Right atrium auricular region (tissue), 2 donors: ENCODE measurements at regions not wholly inside any gene's neighbourhood (a gene's known extent, or its start where the extent isn't known, plus 50 kb on each side); places are given as distances from the start of the nearest gene placed in this dataset.

ENCODE experiments used
- DNase-seq: peaks from one replicate; pipeline ENCODE4 v3.0.0-alpha.2; 2019; ENCODE audit warnings: low spot score
- H3K27ac ChIP-seq, 2 donors: fragments of 200-600 bp; sonication (generic); 1 replicate in 1 of 2; 2 replicates in 1 of 2; pipeline ENCODE4 v1.5.1; 2016 to 2019
- H3K27me3 ChIP-seq, 2 donors: fragments of 200-600 bp; sonication (generic); one replicate each; pipeline versions ENCODE4 v1.5.1 to v1.6.0; 2017 to 2019
- H3K36me3 ChIP-seq: fragments of 200-600 bp; sonication (generic); one replicate; pipeline ENCODE4 v1.5.1; 2016
- H3K4me1 ChIP-seq, 2 donors: fragments of 200-600 bp; sonication (generic); one replicate each; pipeline versions ENCODE4 v1.5.1 to v1.6.0; 2017 to 2019
- H3K4me3 ChIP-seq, 2 donors: fragments of 200-600 bp; sonication (generic); 1 replicate in 1 of 2; 2 replicates in 1 of 2; pipeline ENCODE4 v1.5.1; 2017 to 2019; ENCODE audit warnings: mild to moderate bottlenecking in 1 of 2, moderate library complexity in 1 of 2
- H3K9me3 ChIP-seq, 2 donors: fragments of 200-600 bp; sonication (generic); one replicate each; pipeline ENCODE4 v1.5.1; 2019
- TF ChIP-seq, protein P1 (sequence below), 2 donors: fragments of 200-600 bp; sonication (generic); IDR thresholded peaks; one replicate each; pipeline ENCODE4 v1.5.1; 2019; ENCODE audit warnings: antibody characterized with exemption in 2 of 2

DNA sequence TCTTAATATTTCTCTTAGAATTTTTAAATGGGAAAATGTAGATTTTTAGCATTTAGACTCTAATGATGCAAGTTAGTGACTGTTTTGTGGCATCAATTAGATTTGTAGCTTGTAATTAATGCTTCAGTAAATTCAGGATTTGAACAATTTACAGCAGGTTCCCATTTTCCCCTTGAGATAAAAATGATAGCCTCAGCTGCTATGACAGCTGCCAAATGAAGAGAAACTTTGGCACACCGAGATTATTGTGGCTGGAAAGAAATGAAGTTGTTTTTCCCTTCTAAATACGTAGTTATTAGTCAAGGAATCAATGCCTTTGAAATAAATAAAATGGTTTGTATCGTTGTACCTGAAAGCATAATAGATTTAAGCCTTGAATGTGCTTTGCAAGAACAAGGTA is 206.4 kb upstream of the P2RY1 start:
- Histone ChIP-seq H3K27ac (no peak overlapping the region), H3K27me3 (no peaks in the 10 kb centered on the region), H3K36me3 (no peaks in the 10 kb centered on the region), H3K4me1 (no peaks in the 10 kb centered on the region), H3K4me3 (no peak overlapping the region), H3K9me3 (no peaks in the 10 kb centered on the region)
- no peak for DNase-seq
- TF ChIP-seq, protein P1, sequence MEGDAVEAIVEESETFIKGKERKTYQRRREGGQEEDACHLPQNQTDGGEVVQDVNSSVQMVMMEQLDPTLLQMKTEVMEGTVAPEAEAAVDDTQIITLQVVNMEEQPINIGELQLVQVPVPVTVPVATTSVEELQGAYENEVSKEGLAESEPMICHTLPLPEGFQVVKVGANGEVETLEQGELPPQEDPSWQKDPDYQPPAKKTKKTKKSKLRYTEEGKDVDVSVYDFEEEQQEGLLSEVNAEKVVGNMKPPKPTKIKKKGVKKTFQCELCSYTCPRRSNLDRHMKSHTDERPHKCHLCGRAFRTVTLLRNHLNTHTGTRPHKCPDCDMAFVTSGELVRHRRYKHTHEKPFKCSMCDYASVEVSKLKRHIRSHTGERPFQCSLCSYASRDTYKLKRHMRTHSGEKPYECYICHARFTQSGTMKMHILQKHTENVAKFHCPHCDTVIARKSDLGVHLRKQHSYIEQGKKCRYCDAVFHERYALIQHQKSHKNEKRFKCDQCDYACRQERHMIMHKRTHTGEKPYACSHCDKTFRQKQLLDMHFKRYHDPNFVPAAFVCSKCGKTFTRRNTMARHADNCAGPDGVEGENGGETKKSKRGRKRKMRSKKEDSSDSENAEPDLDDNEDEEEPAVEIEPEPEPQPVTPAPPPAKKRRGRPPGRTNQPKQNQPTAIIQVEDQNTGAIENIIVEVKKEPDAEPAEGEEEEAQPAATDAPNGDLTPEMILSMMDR (IDR thresholded peaks at IDR 0.05): no peak

- no peak for DNase-seq
- H3K36me3 ChIP-seq: no peaks in the 10 kb centered on the region
- no peak overlapping the region for H3K4me3 ChIP-seq
- H3K27ac ChIP-seq: no peak overlapping the region
- no peaks in the 10 kb centered on the region for H3K9me3 ChIP-seq
- no peaks in the 10 kb centered on the region for H3K27me3 ChIP-seq
- TF ChIP-seq, protein P1 (IDR thresholded peaks at IDR 0.05): no peak
- no peaks in the 10 kb centered on the region for H3K4me1 ChIP-seq
Measured at GRCh38 chr3:152629363-152630122, 205.4 kb upstream of the P2RY1 start.

DNA sequence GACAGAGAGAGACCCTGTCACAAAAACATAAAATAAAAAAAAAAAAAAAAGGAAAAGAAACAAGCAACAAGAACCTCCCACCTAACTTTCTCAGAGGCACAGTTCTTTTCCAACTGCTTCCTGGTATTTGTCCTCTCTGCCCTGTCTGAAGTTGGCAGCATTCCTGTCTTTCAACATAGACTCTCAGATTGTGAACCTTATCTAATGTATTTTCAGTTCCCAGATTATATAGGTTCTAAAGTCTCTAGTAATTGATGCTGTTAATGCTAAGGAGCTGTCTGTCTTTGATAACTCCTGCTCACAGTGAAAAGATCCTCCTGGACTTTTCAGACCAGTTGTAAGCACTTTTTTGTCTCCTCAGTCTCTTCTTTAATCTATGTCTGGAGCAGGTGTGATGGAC is 199.5 kb upstream of the P2RY1 start:
- no peaks in the 10 kb centered on the region for H3K4me1 ChIP-seq
- no peaks in the 10 kb centered on the region for H3K36me3 ChIP-seq
- TF ChIP-seq, protein P1 (IDR thresholded peaks at IDR 0.05): no peak
- H3K9me3 ChIP-seq: no peaks in the 10 kb centered on the region
- H3K4me3 ChIP-seq: no peak overlapping the region
- no peak for DNase-seq
- H3K27me3 ChIP-seq: no peaks in the 10 kb centered on the region
- no peak overlapping the region for H3K27ac ChIP-seq

GRCh38 chr3:152636651-152637050 is 198.3 kb upstream of the P2RY1 start:
- Histone ChIP-seq H3K27ac (no peak overlapping the region), H3K36me3 (no peaks in the 10 kb centered on the region), H3K9me3 (no peaks in the 10 kb centered on the region), H3K4me3 (no peak overlapping the region), H3K4me1 (no peaks in the 10 kb centered on the region), H3K27me3 (no peaks in the 10 kb centered on the region)
- TF ChIP-seq, protein P1 (IDR thresholded peaks at IDR 0.05): no peak
- no peak for DNase-seq

DNA sequence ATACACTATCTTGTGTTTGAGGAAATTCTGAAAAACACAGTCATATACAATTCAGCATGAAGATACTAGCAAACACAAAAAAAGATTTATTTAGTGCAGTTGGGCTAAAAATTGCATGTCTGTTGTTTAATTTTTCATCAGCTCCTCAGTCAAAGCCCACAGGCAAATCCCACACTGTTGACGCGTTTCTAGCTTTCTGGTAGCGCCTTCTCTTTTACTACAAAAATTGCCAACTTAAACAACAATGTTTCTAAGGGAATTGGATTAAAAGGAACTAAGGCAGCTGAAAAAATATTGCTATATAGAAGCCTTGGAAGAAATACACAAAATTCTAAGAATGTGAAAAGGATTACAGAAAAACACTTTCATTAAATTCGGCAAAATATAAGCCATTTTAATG is 196.7 kb upstream of the P2RY1 start:
- Histone ChIP-seq H3K27ac (no peak overlapping the region), H3K4me3 (no peak overlapping the region), H3K4me1 (no peaks in the 10 kb centered on the region), H3K36me3 (no peaks in the 10 kb centered on the region), H3K9me3 (no peaks in the 10 kb centered on the region), H3K27me3 (no peaks in the 10 kb centered on the region)
- no peak for DNase-seq
- TF ChIP-seq, protein P1 (IDR thresholded peaks at IDR 0.05): no peak
